ENCODE measurements at regions not wholly inside any gene's neighbourhood (a gene's known extent, or its start where the extent isn't known, plus 50 kb on each side); places are given as distances from the start of the nearest gene placed in this dataset.

DNA sequence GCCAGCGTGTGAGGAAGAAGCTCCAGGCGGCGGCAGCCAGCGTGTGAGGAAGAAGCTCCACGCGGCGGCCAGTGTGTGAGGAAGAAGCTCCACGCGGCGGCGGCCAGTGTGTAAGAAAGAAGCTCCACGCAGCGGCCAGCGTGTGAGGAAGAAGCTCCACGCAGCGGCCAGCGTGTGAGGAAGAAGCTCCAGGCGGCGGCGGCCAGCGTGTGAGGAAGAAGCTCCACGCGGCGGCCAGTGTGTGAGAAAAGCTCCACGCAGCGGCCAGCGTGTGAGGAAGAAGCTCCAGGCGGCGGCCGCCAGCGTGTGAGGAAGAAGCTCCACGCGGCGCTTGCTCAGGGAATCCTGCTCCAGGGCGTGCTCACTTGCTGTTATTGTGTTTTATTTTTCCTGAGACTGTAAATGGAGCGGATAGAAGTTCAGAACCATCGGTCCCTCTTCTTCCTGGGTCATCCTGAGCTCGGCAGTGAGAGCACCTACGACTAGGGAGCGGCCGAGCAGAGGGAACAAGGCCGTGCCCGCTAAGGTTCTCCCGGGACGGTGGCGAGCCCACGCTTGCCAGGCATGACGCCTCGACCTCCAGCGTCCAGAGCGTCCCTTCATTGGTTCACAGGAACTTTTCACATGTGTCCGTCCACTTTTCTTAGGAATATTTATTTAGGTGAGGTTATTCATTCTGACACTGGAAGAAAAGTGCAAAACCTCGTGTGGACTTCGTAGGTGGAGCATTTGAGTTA lies 94.2 kb downstream of the TMEM18 start:
- TF ChIP-seq CTCF (IDR thresholded peaks at IDR 0.05) (no peak), POLR2A (IDR thresholded peaks at IDR 0.05) (no peak)
